PC-3 (cell line): ENCODE measurements at regions not wholly inside any gene's neighbourhood (a gene's known extent, or its start where the extent isn't known, plus 50 kb on each side); places are given as distances from the start of the nearest gene placed in this dataset.

Experiments used
- EZH2 ChIP-seq: fragments of 300-600 bp; sonication (generic); IDR thresholded peaks from one replicate; pipeline ENCODE4 v1.6.1; 2017; ENCODE audit warnings: antibody characterized with exemption, mild to moderate bottlenecking, low read length; ENCODE audit not compliant: unreplicated experiment
- EZH2phosphoT487 ChIP-seq: fragments of 300-600 bp; sonication (generic); IDR thresholded peaks from 2 replicates; pipeline ENCODE4 v1.6.1; 2018; ENCODE audit warnings: mild to moderate bottlenecking, antibody characterized with exemption, low read length, borderline replicate concordance

GRCh38 chrX:85620466-85620865 lies 241.0 kb upstream of the POF1B start:
- no peak for TF ChIP-seq EZH2
- no peak for TF ChIP-seq EZH2phosphoT487
